ENCODE measurements at regions not wholly inside any gene's neighbourhood (a gene's known extent, or its start where the extent isn't known, plus 50 kb on each side); places are given as distances from the start of the nearest gene placed in this dataset.

DNA sequence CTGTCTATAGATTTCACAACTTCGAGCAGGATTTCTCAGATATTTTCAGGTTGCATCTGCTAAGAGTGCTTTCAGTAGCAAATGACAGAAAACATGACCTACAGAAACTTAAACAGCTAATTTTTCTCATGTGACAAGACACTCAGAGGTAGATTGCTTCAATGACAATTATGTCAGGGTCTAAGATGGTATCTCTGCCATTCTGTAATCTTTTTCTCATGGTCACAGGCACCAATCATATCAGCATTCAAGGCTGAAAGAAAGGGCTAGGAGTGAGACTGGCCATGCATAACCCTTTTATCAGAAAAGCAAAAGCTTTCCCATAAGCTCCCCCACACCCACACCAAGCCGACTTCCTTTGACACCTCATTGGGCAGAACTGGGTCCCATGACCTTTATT lies 450.5 kb upstream of the FAR2 start:
- DNase-seq (ENCODE audit: low spot score) = no peak
- Histone ChIP-seq H3K4me3 (no peak overlapping the region), H3K9me3 (no peaks in the 10 kb centered on the region), H3K4me1 (replicated peaks) (no peaks in the 10 kb centered on the region), H3K27ac (no peak overlapping the region), H3K27me3 (replicated peaks; ENCODE audit: insufficient read depth) (no peaks in the 10 kb centered on the region), H3K36me3 (no peaks in the 10 kb centered on the region)
- intact Hi-C loops (cut with DNase I) = no loop called here
- TF ChIP-seq POLR2AphosphoS5 (IDR thresholded peaks at IDR 0.05) (no peak), POLR2A (IDR thresholded peaks at IDR 0.05) (no peak)
- TF ChIP-seq, protein P1, sequence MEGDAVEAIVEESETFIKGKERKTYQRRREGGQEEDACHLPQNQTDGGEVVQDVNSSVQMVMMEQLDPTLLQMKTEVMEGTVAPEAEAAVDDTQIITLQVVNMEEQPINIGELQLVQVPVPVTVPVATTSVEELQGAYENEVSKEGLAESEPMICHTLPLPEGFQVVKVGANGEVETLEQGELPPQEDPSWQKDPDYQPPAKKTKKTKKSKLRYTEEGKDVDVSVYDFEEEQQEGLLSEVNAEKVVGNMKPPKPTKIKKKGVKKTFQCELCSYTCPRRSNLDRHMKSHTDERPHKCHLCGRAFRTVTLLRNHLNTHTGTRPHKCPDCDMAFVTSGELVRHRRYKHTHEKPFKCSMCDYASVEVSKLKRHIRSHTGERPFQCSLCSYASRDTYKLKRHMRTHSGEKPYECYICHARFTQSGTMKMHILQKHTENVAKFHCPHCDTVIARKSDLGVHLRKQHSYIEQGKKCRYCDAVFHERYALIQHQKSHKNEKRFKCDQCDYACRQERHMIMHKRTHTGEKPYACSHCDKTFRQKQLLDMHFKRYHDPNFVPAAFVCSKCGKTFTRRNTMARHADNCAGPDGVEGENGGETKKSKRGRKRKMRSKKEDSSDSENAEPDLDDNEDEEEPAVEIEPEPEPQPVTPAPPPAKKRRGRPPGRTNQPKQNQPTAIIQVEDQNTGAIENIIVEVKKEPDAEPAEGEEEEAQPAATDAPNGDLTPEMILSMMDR (IDR thresholded peaks at IDR 0.05) = no peak
- 69% methylated on average over 2 of the region's 2 CpGs for WGBS

- H3K4me3 ChIP-seq = no peak overlapping the region
- no peak for DNase-seq (ENCODE audit: low spot score)
- H3K4me1 ChIP-seq (replicated peaks) = no peaks in the 10 kb centered on the region
- no peaks in the 10 kb centered on the region for H3K27me3 ChIP-seq (replicated peaks; ENCODE audit: insufficient read depth)
- TF ChIP-seq POLR2AphosphoS5 (IDR thresholded peaks at IDR 0.05) (no peak), POLR2A (IDR thresholded peaks at IDR 0.05) (no peak)
- TF ChIP-seq, protein P1 (IDR thresholded peaks at IDR 0.05) = no peak
- no peaks in the 10 kb centered on the region for H3K9me3 ChIP-seq
- no peak overlapping the region for H3K27ac ChIP-seq
- intact Hi-C loops (cut with DNase I) = no loop called here
- no peaks in the 10 kb centered on the region for H3K36me3 ChIP-seq
These were observed 450.0 kb upstream of the FAR2 start for GRCh38 chr12:28699029-28699428.

DNA sequence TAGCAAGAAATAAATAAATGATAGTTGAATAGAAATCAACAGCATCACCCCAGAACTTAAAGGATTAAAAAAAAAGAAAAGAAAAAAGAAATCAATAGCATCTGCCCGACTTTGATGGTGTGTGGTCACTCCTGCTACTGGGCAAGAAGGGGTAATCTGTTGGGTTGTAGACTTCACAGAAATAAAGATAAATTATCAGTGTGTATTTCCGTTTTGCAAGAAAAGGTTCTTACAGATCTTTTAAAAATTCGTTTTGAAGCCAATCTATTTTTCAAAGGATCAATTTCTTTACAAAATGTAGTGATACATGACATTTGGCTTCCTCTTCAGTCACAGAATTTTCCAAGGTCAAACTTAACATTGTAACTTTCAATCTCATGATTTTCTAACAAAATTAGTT lies 448.9 kb upstream of the FAR2 start:
- TF ChIP-seq POLR2A (IDR thresholded peaks at IDR 0.05) (no peak), POLR2AphosphoS5 (IDR thresholded peaks at IDR 0.05) (no peak)
- TF ChIP-seq, protein P1 (IDR thresholded peaks at IDR 0.05) = no peak
- DNase-seq (ENCODE audit: low spot score) = no peak
- no peaks in the 10 kb centered on the region for H3K4me1 ChIP-seq (replicated peaks)
- no peaks in the 10 kb centered on the region for H3K9me3 ChIP-seq
- no peaks in the 10 kb centered on the region for H3K27me3 ChIP-seq (replicated peaks; ENCODE audit: insufficient read depth)
- H3K4me3 ChIP-seq = no peak overlapping the region
- intact Hi-C loops (cut with DNase I) = no loop called here
- H3K36me3 ChIP-seq = no peaks in the 10 kb centered on the region
- H3K27ac ChIP-seq = no peak overlapping the region
- WGBS = 75% methylated on average over 3 of the region's 3 CpGs

- no peak overlapping the region for H3K27ac ChIP-seq
- no peaks in the 10 kb centered on the region for H3K4me1 ChIP-seq (replicated peaks)
- no peak overlapping the region for H3K4me3 ChIP-seq
- no peak for DNase-seq (ENCODE audit: low spot score)
- TF ChIP-seq POLR2A (IDR thresholded peaks at IDR 0.05) (no peak), POLR2AphosphoS5 (IDR thresholded peaks at IDR 0.05) (no peak)
- TF ChIP-seq, protein P1 (IDR thresholded peaks at IDR 0.05) = no peak
- no peaks in the 10 kb centered on the region for H3K9me3 ChIP-seq
- intact Hi-C loops (cut with DNase I) = no loop called here
- no peaks in the 10 kb centered on the region for H3K36me3 ChIP-seq
- H3K27me3 ChIP-seq (replicated peaks; ENCODE audit: insufficient read depth) = no peaks in the 10 kb centered on the region
These were observed 444.5 kb upstream of the FAR2 start for GRCh38 chr12:28704477-28705169.

- TF ChIP-seq, protein P1 (IDR thresholded peaks at IDR 0.05) = no peak
- TF ChIP-seq POLR2AphosphoS5 (IDR thresholded peaks at IDR 0.05) (no peak), POLR2A (IDR thresholded peaks at IDR 0.05) (no peak)
- H3K27ac ChIP-seq = no peak overlapping the region
- H3K9me3 ChIP-seq = no peaks in the 10 kb centered on the region
- no peaks in the 10 kb centered on the region for H3K27me3 ChIP-seq (replicated peaks; ENCODE audit: insufficient read depth)
- intact Hi-C loops (cut with DNase I) = no loop called here
- no peaks in the 10 kb centered on the region for H3K4me1 ChIP-seq (replicated peaks)
- no peak overlapping the region for H3K4me3 ChIP-seq
- 69% methylated on average over 4 of the region's 4 CpGs for WGBS
- DNase-seq (ENCODE audit: low spot score) = no peak
- no peaks in the 10 kb centered on the region for H3K36me3 ChIP-seq
These were observed 440.1 kb upstream of the FAR2 start for GRCh38 chr12:28708918-28709371.

Data from prostate gland (tissue), 2 donors.